ENCODE measurements at regions not wholly inside any gene's neighbourhood (a gene's known extent, or its start where the extent isn't known, plus 50 kb on each side); places are given as distances from the start of the nearest gene placed in this dataset.

- DNase-seq (no peak), ATAC-seq (no peak)
- H3K36me3 ChIP-seq (ENCODE audit: low read depth) = no peaks in the 10 kb centered on the region
- intact Hi-C loops (cut with DNase I, micrococcal nuclease) = no loop called here
- H3K4me3 ChIP-seq = no peak overlapping the region
- no peak for TF ChIP-seq CTCF (IDR thresholded peaks at IDR 0.05)
- H3K9me3 ChIP-seq = no peaks in the 10 kb centered on the region
- H3K4me1 ChIP-seq (ENCODE audit: low read depth) = no peaks in the 10 kb centered on the region
These were observed 676.6 kb downstream of the MATN1 start for GRCh38 chr1:30046751-30047150.

GRCh38 chr1:30045304-30046090, 677.9 kb downstream of the MATN1 start:
- no peak for TF ChIP-seq CTCF (IDR thresholded peaks at IDR 0.05)
- intact Hi-C loops (cut with DNase I, micrococcal nuclease) = no loop called here
- peak; percentile 47 for ATAC-seq
- Histone ChIP-seq H3K4me1 (ENCODE audit: low read depth) (no peaks in the 10 kb centered on the region), H3K9me3 (no peaks in the 10 kb centered on the region), H3K4me3 (no peak overlapping the region), H3K36me3 (ENCODE audit: low read depth) (no peaks in the 10 kb centered on the region)
- no peak for DNase-seq

- Histone ChIP-seq H3K4me3 (no peak overlapping the region), H3K36me3 (ENCODE audit: low read depth) (no peaks in the 10 kb centered on the region), H3K4me1 (ENCODE audit: low read depth) (peaks cover 2% of the 10 kb centered on the region), H3K9me3 (no peaks in the 10 kb centered on the region)
- intact Hi-C loops (cut with DNase I, micrococcal nuclease) = no loop called here
- DNase-seq = no peak
- no peak for TF ChIP-seq CTCF (IDR thresholded peaks at IDR 0.05)
- ATAC-seq = no peak
These were observed 678.7 kb downstream of the MATN1 start for GRCh38 chr1:30044656-30045144.

GRCh38 chr1:30043731-30044408, 679.5 kb downstream of the MATN1 start:
- ATAC-seq (no peak), DNase-seq (no peak)
- Histone ChIP-seq H3K4me1 (ENCODE audit: low read depth) (peaks cover 5% of the 10 kb centered on the region), H3K36me3 (ENCODE audit: low read depth) (no peaks in the 10 kb centered on the region), H3K9me3 (no peaks in the 10 kb centered on the region), H3K4me3 (no peak overlapping the region)
- intact Hi-C loops (cut with DNase I, micrococcal nuclease) = no loop called here
- TF ChIP-seq CTCF (IDR thresholded peaks at IDR 0.05) = no peak

- intact Hi-C loops (cut with DNase I, micrococcal nuclease) = no loop called here
- H3K4me1 ChIP-seq (ENCODE audit: low read depth) = peaks cover 5% of the 10 kb centered on the region
- DNase-seq (no peak), ATAC-seq (no peak)
- H3K9me3 ChIP-seq = no peaks in the 10 kb centered on the region
- no peak for TF ChIP-seq CTCF (IDR thresholded peaks at IDR 0.05)
- no peaks in the 10 kb centered on the region for H3K36me3 ChIP-seq (ENCODE audit: low read depth)
- H3K4me3 ChIP-seq = no peak overlapping the region
These were observed 680.1 kb downstream of the MATN1 start for GRCh38 chr1:30043256-30043655.

All from mucosa of descending colon (tissue), 3 donors.